ENCODE measurements at regions not wholly inside any gene's neighbourhood (a gene's known extent, or its start where the extent isn't known, plus 50 kb on each side); places are given as distances from the start of the nearest gene placed in this dataset.

DNA sequence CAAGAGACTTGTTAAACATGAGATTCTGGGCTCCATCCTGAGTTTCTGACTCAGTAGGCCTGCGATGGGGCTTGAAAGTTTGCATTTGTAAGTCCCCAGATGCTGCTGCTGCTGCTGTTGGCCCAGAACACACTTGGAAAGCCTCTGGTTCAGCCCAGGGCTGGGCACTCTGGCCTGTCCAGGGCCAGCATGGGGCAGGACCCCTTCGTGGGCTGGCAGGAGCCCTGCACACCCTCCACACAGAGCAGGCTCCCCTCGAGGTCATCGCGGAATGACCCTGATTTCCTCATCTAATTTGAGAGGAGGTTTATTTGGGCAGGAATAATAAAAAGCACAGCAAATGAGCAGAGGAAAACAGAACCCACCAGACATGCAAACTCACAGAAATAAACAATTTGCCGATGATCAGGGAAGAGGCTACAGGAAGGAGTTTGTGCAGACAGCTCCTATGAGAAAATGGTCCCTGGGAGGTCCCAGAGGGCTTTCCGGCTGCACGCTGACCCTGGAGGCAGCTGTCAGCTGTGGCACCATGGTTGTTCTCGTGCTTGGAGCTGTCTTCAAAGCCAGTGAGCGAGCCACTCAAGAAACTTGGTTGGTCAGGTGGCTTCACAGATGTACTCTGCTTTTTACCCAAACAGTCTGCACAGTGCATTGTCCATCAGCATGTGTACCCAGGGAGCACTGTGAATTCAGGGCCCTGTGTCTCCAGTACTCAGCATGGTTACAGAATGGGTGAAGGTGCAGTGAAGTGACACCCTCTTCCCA lies 119.3 kb downstream of the GLI2 start:
- no peak for DNase-seq

DNA sequence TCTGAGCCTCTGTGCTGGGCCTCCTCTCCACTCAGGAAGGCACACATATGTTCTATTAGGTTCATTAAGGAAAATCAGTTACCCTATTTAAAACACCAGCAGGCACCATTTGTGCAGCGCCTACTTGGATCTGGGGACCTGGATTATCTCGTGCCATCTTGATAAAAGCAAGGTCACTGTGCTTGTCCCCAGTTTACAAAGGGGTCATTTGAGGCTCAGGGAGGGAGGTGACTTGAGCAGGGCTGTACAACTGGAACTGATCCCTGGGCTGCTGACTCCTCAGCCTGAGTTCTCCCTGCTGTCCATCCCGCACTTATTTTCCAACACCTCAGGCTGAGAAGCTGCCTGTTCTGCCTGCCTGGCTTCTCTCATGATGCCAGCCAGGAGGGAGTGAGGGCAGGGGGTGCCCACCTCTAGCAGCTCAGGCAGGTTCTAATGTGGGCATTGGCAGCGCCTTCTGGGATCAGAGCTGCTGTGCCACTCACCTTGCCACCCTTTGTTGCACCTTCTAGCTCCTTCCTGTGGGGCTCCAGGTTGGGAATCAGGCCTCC lies 120.3 kb downstream of the GLI2 start:
- no peak for DNase-seq

DNA sequence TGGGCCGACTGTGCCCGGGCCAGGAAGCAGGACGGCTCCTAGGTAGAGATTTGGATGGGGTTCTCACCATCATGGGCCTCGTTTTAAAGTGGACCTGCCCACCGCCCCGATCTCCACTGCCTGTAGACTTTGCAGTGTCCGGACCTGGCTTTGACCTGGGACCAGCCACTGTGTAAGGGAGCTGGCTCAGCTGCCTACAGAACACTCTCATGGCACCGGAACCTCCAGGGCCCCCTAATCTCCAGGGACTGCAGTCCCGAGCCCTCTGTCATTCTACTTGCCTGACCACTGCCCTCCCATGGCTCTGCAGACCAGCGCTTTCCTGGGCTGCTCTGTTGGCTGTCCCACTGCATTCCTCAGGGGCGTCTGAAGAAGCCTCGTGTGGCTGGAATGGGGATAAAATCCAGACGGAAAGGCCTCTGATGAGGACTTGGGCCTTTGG lies 120.8 kb downstream of the GLI2 start:
- no peak for DNase-seq

DNA sequence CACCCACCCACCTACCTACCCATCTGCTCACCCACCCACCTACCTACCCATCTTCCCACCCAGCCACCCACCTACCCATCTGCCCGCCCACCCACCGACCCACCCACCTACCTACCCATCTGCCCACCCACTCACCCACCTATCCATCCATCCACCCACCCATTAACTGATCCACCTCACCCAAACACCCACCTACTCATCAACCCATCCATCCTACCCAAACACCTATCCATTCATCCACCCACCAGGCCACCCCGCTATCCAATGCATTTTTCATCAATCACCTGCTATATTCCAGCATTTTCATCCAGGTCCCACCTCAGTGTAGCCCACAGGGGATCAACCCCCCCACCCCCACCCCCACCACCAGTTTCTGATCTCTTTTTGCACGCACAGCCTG lies 121.8 kb downstream of the GLI2 start:
- DNase-seq, result no peak

DNA sequence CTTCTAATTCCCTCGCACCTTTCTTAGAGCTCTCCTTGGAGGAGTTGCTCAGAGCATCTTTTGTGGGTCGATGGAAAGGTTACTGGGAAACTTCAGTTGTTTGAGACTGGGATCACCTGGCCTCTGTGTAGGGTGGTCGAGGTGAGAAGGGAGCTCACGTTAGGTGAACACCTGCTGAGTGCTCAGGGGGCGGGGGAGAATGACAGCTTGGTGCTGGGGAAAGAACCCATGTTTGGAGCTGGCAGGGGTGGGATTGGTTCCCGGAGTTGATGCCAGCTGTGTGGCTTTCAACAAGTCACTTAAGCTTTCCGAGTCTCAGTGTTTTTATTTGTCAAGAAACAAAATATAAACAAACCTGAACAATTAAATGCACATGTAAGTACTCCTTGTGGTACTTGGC lies 122.3 kb downstream of the GLI2 start:
- DNase-seq, result no peak

DNA sequence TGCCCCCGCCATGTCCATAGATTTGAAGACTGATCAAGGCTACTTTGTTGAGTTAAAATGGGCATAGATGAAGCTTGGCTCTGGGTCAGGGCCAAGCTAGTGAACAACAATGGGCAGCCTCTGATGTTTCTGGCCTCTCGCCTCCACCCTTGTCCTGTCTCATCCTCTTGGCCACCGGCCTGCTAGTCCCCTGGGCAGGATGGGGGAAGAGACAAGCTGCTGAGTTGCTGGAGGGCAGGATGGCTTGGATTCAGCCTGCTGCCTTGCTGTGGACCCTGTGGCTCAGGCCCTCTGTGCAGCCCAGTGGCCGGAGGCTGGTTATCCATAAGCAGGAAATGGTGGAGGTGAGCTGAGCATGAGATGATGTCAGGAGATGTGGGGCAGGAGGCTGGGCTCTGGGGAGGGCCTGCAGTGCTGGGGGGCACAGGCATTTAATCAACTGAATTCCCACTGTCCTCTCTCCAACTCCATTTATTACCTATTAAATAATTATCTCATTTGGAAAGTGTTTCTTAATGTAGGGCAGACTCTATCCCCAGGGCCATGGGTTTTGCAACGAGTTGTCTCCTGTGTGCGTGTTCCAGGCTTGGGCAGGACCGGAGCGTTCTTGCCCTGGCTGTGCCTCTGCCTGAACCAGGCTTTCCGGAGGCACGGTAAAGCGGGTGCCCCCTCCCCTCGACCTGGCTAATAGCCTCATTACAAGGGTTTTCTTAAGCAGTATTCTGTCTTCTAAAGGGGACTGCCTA lies 122.9 kb downstream of the GLI2 start:
- DNase-seq, result no peak

DNA sequence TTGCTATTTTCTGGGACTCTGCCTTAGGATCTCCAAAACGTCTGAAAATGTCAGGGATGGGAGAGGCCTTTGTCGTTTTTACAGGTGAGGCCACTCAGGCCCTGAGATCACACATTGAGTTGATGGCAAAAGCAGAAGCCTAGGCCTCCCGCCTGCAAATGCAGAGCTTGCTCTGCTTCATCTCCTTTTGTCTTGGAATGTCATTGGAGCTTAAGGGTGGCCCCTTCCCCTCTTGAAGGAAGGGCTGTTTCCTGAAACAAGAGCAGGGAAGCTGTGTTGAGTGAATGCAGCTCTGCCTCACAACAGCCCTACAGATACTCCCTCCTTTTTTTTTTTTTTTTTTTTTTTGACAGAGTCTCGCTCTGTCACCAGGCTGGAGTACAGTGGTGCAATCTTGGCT lies 123.5 kb downstream of the GLI2 start:
- no peak for DNase-seq

DNA sequence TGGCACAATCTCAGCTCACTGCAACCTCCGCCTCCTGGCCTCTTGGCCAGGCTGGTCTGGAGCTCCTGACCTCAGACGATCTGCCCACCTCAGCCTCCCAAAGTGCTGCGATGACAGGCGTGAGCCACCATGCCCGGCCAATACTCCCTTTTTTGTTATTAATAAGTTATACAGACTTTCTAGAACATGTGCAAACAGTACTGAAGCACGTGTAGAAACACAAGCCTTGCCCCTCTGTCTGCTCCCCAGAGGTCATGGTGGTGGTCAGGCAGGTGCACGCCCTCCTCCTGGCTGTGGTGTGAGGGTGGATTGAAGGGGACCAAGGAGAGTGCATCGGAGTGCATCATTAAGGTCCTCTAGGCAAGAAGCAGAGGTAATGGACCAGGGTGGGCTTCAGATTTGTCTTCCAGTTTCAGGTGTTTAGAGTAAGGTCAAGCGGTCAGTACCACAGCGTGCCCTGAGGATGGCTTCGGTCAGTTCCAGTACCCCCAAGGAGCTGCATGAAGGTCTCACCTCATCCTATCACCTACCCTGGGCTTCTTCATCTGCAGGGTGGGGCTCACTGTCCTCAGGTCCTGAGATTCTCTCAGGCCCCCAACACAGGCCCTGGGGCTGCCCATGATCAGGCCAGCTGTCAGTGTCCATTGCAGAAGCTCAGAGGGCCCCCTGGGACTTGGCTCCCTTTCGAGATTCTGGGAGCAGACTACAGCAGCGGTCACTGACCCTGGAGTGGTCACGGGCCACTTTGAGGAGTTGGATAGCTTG lies 124.3 kb downstream of the GLI2 start:
- no peak for DNase-seq

DNA sequence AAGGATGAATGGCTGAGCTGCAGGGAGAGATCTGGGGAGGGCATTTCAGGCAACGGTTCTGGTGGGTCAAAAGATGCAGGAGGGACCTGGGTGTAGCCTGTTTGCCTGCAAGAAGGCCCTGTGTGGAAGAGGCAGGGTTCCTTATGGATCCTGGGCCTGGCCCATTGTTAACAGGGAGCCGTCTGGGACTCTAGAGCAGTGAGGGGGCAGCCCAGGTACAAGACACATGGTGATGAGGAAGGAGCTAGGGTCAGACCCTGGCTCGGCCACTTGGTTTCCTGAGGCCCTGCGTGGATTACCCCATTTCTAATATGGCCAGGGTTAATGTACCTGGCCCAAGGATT lies 124.9 kb downstream of the GLI2 start:
- DNase-seq, result no peak

DNA sequence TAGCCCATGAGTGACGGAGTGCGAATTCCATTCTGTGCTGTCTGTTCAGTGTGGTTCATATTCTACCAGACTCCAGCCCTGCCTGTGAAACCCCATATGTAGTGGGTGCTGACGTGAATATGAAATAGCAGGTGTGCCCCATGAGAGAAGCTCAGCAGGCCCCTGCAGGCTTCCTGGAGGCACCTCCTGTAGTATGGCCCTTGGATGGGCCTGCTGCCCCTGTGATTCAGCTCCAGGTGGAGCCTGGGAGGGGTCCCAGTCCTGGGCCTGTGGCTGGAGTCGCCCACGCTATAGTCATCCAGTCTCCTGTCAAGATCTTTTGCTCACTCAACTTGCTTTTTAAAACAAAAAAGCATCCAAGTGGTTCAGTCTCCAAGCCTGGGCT lies 125.5 kb downstream of the GLI2 start:
- no peak for DNase-seq

DNA sequence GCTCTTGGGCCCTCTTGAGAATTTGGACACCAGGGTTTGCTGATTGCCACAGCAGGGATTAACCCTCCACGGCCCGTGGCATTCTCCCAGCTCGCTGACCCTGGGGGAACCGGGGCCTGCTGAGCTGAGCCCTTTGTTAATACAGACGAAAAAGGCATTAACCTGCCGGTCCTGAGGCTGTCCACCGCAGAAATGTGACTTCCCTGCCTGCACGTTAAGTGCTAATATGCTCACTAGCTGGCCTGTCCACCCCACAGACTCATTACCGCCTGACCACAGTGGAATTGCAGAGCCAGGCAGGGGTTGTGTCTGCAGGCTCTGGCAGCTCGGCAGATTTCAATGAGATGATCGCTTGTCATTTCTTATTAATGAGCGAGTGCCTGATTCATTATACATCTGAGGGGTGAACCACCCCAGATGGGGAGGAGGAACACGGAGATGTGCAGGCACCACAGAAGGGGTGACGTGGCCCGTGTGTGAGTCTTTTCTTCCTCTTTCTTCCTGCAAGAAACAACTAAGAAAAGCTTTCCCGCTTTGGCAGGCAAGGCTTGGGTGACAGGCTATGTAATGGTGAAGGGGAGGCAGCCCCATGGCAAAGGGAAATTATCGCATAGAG lies 126.0 kb downstream of the GLI2 start:
- DNase-seq, result no peak

DNA sequence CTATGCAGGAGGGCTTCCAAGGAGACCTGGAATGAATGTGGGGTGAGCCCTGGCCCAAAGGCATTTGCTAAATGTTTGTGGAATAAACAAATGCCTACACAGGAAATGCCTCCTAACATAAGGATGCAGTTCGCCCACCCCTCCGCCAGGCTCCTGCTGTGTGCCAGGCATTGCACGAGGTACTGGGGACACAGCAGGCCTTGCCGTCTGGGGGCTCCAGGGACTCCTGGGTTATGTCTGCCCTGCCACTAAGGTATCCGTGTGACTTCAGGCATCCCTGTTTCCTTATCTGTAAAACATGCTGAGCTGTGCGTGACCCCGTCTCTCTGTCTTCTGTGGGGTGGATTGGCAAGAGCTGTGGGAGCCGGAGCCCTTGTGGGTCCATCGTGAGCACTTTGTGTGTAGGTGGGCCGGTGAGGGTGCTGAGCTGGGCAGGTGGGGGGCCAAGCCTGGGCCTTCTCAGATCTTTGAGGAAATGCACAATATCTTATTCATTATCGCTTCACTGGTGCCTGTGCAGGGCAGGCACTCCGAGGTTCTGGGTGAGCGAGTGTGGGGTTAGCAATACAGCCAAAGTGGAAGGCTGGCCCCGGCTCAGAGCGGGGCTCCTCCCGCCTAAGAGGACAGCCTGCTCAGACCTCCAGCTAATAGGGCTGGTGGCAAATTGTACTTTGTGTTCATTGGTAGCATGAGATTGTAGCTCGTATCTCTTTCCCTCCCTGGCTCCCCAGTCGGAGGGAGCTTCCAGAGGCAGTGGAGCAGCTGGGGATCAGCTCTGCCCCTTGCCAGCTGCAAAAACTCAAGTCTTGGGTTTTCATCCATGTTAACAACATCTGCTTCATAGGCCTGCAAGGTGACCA lies 126.8 kb downstream of the GLI2 start:
- no peak for DNase-seq

DNA sequence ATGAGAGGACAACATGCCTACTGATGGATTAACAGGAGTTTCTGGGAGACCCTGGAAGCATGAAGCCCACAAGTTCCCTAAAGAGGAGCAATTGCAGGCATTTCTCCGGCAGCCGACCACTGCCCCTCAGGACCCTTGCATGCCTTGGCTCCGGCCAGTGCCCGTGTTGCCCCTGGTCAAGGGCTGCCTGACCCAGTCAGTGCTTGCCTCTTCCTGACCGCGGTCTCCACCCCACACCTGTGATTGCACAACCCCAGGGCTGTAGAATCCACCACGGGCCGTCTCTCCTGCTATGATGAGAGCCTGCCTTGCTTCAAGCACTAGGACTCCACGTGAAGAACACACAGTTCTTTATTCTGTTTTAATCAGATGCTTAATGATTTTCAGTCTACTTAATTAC lies 127.5 kb downstream of the GLI2 start:
- no peak for DNase-seq

DNA sequence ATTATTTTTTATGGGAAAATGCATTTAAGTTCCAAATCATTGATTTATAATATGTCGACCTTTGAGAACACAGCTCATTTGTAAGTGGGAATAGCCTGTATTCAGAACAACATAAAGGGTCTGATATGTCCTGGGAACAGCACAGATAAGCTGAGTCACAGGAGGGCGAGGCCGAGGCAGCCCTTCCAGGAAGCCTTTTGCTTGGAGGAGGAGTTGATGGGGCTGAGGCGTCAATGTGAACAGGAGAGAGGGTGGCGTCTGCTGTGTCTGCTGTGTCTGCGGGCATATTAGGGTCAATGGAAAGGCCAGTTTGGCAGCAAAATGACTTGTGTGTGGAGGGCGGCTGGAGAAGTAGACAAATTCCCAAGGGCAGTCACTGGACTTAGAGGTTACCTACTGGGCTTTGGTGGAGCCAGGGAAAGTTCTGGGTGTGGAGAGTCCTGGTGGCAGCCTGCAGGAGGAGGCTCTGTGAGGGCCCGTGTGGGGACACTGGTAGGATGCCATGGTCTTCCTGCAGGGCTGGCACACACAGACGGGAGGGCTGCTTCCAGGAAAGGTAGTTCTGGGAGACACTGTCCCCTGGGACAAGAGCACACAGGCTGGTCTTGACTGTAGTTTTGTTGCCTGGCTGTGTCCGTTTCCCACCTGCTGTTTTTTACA lies 128.1 kb downstream of the GLI2 start:
- no peak for DNase-seq

DNA sequence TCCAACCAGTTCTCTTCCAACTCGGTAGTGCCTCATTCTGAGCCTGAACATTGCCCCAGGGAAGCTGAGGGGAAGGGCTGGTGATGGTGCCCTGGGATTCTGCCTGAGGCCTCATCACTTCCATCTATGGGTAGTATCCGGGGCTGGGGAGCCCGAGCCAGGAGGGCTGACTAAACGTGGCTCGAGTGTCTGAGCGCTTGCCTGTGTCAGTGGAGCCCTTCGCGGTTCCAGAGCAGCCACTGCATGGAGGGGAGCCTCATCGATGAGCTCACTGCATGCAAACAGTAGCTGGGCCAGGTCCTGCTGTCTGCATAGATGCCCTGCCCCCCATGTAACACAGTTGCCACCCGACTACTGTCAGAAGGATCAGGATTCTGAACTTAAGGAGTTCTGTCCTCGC lies 129.3 kb downstream of the GLI2 start:
- no peak for DNase-seq

DNA sequence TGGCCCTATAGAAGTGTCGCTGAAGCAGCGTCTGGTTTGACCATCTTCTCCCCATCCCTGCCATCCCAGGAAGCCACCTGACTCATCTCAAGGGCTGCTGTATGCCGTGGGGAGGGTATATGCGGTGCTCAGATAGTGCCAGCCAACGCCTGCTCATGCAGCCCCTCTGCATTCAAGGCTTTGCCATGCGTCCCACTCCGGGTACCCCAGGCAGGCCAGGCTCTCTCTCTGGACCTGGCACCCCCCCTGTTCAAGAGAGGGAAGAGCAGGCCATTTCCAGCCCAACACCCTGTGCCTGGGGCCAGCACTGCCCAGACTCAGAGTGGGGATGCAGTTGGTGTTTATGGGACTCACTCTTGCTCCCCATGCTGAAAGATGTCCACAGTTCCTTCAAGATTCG lies 130.0 kb downstream of the GLI2 start:
- no peak for DNase-seq

DNA sequence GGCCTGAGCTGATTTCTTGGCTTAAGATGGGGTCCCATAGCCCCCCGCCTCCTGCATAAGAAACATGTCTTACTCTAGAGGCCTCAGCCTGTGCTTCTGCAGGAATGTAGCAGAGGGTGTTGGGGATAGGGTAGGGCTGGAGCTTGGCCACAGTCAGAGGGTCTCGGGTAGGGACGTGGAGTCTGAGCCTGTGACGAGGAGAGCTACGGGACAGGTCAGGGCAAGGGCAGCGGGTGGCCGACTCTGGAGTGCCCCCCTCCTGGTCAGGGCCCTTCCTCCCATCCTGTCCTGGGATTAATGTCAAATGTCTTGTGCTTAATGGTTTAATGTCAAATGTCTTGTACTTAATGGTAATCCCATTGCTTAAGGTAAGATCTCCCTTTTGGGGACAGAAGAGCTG lies 130.4 kb downstream of the GLI2 start:
- no peak for DNase-seq

DNA sequence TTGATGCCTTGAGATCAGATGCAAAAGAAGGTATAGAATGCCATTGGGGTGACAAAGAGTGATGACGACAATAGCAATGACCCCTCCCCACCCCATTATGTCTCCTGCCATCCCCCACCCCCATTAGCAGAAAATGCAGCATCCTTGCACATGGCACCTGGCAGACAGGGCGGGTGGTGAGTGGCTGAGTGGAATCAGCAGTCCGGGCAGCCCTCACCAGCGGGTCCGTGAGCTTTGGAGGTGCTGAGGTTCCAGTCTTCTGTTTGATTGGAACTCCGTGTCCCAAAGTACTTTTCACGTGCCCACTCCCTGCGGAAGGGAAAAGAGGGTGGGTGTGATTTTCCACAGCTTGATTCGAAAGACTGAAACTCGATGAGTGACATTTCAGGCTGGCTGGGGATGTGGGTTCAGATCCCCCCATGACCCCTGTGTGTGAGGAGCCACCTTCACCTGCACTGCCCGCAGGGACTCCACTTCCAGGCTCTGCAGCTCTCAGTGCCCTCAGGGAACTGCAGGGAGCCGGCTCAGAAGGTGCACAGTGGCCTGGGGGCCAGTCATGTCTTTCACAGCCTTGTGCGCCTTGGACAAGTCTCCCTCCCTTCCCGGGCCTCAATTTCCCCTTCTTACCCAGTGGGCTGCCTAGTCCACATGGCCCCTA lies 130.9 kb downstream of the GLI2 start:
- no peak for DNase-seq

DNA sequence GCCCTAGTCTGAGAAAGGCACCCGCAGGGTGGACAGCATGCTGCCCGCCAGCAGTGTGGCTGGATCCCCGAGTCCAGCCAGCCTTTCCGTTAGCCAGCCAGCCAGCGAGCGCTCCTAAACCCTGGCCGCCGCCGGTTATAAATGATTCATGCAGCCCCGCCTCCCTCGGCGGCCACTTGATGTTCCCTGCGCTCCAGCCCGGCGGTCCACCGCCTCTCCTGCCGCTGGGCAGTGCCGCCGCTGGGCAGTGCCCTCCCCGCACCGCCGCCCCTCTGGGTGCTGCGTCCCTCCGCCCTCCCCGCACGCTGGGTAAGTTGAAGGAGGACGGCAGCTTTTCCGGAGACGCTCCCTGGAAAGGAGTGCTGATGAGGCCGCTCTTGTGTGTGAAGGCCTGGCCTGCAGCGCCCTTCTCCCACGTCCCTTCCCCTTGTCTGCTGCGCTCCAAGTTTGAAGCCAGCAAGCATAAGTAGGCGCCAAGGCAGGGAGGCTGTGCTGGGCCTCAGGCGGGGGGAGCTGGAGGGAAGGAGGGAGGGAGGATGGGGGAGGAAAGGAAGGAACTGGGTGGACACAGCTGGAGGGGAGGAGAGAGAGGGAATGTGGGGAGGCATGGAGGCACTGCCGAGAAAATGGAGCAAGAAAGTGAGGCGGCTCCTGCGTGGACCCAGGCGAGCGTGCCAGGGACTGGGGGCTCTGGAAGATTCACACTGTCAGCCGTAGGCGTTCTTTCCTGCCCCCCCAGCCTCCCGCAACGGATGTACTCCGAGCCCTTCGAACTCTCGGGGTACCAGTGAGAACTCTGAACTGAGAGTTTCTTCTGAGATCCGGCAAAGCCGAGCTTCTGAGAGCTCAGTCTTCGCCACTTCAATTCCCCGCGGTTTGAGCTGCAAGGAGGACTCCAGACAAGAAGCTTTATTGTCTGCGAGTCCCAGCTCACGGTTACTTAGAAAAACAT lies 131.9 kb downstream of the GLI2 start:
- no peak for DNase-seq

DNA sequence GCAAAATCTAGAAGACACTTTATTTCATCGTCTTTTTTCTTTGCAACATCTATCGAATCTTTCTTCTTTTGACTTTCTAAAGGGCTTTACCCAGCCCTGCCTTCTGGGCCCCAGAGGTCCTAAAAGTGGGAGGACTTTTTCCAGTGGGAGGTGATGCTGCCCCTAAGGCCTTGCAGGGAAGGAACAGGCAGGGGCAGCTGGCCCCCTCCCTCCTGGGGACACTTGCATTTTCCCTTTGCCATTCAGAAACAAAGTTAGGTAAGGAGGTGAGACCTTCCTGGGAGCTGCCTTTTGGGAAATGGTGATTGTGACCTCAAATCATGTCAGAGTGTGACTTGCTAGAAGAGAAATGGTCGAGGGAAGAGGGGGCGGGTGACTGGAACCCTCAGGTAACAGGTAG lies 132.7 kb downstream of the GLI2 start:
- no peak for DNase-seq

Measured in activated naive CD4-positive, alpha-beta T cell treated with Interleukin-2 at 50 U/mL for 16 hours (primary cell).